Retinal pigment epithelial cell (primary cell): ENCODE measurements at regions not wholly inside any gene's neighbourhood (a gene's known extent, or its start where the extent isn't known, plus 50 kb on each side); places are given as distances from the start of the nearest gene placed in this dataset.
A peak's percentile ranks its signal among the peaks of the same experiment; 100 is the strongest.
"Not testable (repeated sequence)": the region's sequence is repeated elsewhere in the genome, so short reads cannot be mapped to it uniquely, and the experiment has no call there.

Source experiments
- DNase-seq: peaks from one replicate; pipeline ENCODE4 v3.0.0-alpha.2; 2010; ENCODE audit warnings: low read depth
- H3K4me3 ChIP-seq: 2 replicates; pipeline ENCODE4 v1.5.1; 2011; ENCODE audit warnings: mild to moderate bottlenecking, low read length, control low read depth, moderate library complexity
- CTCF ChIP-seq: conservative IDR thresholded peaks from 2 replicates; pipeline ENCODE4 v1.5.1; 2011; ENCODE audit warnings: low read depth, low read length, control low read depth, inconsistent platforms

DNA sequence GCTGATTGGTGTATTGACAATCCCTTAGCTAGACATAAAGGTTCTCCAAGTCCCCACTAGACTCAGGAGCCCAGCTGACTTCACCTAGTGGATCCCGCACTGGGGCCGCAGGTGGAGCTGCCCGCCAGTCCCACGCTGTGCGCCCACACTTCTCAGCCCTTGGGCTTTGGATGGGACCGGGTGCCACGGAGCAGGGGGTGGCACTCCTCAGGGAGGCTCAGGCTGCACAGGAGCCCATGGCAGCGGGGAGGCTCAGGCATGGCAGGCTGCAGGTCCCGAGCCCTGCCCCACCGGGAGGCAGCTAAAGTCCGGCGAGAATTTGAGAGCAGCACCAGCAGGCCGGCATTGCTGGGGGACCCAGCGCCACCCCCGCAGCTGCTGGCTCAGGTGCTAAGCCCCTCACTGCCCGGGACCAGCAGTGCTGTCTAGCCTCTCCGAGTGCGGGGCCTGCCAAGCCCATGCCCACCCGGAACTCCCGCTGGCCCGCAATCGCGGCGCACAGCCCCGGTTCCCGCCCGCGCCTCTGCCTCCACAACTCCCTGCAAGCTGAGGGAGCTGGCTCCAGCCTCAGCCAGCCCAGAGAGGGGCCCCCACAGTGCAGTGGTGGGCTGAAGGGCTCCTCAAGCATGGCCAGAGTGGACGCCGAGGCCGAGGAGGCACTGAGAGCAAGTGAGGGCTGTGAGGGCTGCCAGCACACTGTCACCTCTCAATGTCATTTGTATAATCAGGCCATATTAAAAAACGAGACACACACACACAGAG is 437.2 kb downstream of the CSNK1G3 start:
- TF ChIP-seq CTCF = no peak
- H3K4me3 ChIP-seq = no peak overlapping the region
- no peak for DNase-seq

DNA sequence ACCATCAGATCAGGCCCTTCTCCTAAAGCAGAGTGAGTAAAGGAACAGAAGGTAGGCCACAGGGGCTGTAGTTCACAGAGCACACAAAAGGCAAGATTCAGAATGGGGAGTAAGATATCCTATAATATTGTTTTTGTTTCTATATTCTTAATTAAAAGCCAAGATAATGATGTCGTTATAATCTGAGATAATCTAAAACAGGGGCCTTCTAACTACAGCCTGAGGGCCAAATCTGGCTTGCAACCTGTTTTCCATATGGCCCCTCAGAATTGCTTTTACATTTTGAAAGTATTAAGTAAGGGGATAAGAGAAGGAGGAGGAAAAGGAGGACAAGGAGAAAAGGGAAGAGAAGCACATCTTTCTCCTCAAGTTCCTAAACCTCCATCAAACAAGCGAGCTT is 435.8 kb downstream of the CSNK1G3 start:
- no peak for DNase-seq
- TF ChIP-seq CTCF = no peak
- H3K4me3 ChIP-seq = no peak overlapping the region

DNA sequence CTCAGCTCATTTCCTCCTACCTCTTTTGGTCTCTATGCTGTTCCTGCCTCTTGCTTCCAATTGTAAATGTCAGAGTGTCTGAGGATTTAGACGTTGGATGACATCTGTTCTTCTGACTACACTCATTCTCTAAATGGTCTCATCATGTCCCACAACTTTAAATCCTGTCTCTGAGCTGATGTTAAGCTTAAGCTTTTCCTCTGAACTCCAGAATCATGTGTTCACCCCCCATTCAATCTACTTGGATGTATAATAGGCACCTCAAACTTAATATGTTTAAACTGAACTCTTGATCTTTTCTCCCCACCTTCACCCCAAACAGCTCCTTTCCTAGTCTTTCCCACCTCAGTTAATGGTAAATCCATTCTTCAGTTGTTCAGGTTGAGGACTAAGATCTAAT is 433.6 kb downstream of the CSNK1G3 start:
- no peak for DNase-seq
- H3K4me3 ChIP-seq = no peak overlapping the region
- no peak for TF ChIP-seq CTCF

DNA sequence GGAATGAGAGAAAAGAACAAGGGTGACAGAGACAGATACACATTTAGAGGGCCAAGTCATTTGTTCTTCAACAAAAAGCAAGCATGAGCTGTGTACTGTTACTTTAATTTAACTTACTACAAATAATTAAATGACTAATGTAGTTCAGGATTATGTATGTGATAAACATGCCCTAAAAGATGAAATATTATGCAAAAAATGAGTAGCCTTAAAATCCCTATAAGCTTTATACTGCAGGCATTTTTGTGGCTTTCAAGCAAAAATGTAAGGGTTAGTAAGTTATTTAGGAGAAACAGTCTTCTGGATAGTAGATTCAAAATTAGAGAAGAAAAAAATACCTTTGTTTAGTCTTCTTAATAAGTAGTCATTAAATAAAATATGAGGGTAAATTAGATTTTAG is 431.2 kb downstream of the CSNK1G3 start:
- no peak overlapping the region for H3K4me3 ChIP-seq
- DNase-seq = no peak
- no peak for TF ChIP-seq CTCF

GRCh38 chr5:123940416-123940815 is 428.4 kb downstream of the CSNK1G3 start:
- no peak for TF ChIP-seq CTCF
- H3K4me3 ChIP-seq = no peak overlapping the region

DNA sequence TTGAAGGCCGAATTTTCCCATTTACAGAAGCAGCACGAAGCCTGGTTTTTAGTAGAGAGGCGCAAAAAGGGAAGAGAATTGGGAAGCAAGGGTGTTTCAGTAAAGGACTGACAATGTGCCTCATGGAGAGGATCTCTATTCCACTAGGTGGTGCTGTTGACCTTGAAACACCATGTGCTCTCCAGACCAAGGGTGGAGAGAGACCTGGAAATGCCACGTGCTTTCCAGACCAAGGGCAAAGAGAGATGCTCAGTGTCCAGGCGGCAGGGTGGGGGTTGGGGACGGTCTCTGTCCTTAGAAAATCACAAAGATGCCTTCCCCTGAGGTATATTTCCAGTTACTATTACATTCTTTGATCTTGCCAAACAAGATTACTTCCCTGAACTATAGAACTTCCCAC is 425.3 kb downstream of the CSNK1G3 start:
- H3K4me3 ChIP-seq = no peak overlapping the region
- TF ChIP-seq CTCF = peak; percentile 27
- no peak for DNase-seq

More at GRCh38 chr5:123940416-123940815, 428.4 kb downstream of the CSNK1G3 start:
- DNase-seq = no peak

GRCh38 chr5:123936548-123936947 is 424.6 kb downstream of the CSNK1G3 start:
- DNase-seq = no peak
- no peak overlapping the region for H3K4me3 ChIP-seq
- no peak for TF ChIP-seq CTCF

DNA sequence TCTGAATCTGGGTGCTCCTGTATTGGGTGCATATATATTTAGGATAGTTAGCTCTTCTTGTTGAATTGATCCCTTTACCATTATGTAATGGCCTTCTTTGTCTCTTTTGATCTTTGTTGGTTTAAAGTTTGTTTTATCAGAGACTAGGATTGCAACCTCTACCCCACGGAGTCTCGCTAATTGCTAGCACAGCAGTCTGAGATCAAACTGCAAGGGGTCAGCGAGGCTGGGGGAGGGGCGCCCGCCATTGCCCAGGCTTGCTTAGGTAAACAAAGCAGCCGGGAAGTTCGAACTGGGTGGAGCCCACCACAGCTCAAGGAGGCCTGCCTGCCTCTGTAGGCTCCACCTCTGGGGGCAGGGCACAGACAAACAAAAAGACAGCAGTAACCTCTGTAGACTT is 421.8 kb downstream of the CSNK1G3 start:
- not testable (repeated sequence) for H3K4me3 ChIP-seq, DNase-seq
